NCI-H2171 treated with DMSO at 0.1 percent for 48 hours (cell line): ENCODE measurements at regions not wholly inside any gene's neighbourhood (a gene's known extent, or its start where the extent isn't known, plus 50 kb on each side); places are given as distances from the start of the nearest gene placed in this dataset.
"Not testable (repeated sequence)": the region's sequence is repeated elsewhere in the genome, so short reads cannot be mapped to it uniquely, and the experiment has no call there.

Source experiments
- DNase-seq: peaks from one replicate; lab custom pipeline; 2025; lab: John Stamatoyannopoulos, UW

DNA sequence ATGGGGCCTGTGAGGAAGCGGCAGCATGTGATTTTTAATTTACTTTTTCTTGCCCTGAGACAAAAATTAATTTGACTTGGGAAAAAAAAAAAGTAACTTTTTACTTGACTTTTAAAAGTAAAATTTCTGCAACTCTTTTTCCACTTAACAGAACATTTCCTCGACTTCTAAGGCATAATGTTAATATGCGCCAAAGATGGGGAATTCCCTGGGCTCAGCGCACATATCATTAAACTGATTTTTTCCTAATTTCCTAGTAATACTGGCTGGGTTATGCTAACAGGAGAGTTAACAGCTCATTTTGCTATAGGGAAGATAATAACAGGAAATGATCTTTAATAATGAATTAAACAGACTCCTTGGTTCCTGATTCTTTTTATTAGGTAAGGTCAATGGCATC is 120.6 kb upstream of the CDH5 start:
- DNase-seq = no peak

DNA sequence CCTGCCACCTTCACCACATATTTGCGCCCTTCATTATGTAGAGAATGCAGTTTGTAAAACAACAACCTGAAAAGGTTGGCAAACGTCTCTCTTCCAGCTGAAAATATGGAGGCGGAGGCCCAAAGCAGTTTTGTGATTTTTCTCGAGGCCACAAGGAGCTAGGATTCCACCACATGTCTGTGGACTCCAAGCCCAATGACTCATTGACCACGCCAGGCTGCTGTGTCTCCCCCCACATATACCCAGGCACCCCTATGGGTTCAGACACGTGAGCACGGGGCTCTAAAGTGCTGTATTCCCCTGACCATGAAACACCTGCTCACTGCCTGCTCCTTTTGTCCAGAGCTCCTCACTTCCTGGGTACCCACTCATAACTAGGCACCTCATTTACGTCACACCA is 121.4 kb upstream of the CDH5 start:
- DNase-seq = no peak

DNA sequence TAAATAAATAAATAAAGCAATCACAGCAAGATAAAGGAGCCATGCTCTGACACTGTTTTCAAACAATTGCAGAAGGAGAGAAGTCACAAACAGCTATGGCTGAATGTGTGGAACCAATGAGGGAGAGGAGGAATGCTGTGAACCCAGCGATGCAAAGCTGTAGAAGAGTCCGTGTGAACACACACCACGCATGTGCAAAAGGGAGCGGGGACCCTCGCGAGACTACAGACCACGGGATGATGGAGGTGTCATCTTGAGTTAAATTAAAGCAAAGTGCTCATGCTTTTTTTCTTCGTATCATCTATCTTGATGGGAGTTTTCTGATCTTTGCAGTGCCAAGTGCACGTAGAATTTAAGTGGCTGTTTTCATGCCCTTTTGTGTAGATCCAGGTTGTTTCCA is 123.8 kb upstream of the CDH5 start:
- DNase-seq = no peak

DNA sequence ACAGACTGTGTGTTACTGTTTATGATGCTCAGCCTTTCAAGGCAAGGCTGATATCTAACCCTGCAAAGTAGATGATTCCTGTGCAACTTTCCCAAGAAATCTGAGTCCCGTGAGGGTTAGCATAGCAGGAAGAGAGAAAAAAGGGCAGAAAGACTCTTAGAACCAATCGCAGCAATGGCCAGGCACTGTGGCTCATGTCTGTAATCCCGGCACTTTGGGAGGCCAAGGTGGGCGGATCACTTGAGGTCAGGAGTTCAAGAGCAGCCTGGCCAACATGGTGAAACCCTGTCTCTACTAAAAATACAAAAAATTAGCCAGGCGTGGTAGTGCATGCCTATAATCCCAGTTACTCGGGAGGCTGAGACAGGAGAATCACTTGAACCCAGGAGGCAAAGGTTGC is 124.3 kb upstream of the CDH5 start:
- not testable (repeated sequence) for DNase-seq

DNA sequence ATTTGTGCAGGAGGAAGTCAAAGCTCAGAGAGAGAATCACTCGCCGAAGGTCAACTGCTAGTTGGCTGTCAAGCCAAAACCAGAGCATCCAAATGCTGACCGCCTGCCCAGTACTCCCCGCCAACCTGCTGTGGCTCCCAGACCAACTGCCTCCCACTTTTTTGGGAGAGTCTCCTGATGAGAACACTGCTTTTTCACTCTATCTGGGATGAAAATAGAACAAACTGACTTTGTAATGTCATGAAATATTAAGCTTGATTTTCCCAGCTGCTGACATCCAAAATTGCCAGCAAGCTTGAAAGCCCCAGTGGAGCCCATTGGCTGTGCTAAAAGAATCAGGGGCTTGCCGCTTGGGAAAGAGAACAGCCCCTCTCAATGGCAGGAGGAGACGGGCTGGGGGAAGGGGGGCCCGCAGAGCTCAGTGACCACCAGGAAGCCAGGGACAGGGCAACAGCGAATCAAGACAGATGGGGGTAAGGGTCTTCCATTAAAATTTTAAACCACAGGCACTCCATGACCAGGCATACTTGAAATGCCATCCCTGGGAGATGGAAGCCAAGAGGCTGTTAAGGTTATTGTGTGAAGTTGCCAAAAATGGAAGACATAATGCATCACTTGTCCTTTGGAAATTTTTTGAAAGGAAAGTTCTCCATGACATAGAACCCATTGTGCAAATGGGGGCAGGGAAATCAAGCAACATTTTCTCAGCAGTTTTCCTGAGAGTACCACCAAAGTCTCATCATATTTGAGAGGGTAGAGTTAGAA is 125.7 kb upstream of the CDH5 start:
- no peak for DNase-seq

DNA sequence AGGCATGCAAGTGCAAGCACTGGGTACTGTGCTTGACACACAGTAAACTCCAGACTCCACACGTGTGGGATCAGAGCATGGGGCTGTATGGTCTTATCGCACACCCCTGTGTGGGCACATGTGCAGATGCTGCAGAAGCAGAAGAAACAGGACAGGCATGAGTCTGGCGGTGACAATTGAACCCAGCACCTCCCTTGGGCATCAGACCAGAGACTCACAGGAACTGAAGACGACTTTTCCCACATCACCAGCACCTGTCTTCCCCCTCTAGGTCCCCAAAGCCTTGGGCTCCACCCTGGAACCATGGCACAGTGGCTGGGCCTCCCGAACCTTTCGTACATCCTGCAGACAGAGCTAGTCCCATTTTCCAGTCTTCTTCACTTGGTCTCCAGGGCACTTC is 126.4 kb upstream of the CDH5 start:
- no peak for DNase-seq

DNA sequence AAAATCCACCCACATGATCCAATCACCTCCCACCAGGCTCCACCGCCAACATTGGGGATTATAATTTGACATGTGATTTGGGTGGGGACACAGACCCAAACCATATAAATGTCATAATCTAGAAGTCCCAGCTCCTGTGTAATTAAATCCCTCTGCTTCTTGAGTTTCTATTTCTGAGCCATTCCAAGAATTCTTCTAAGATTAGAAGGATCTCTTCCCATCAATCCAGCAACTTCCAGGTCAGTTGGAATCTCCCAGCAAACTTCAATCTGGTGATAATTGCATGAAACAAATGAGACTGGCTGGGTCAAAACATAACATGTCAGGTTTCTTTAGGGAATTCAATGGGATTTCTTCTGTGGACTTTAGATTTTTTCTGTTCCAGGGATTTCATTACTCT is 127.8 kb upstream of the CDH5 start:
- no peak for DNase-seq

DNA sequence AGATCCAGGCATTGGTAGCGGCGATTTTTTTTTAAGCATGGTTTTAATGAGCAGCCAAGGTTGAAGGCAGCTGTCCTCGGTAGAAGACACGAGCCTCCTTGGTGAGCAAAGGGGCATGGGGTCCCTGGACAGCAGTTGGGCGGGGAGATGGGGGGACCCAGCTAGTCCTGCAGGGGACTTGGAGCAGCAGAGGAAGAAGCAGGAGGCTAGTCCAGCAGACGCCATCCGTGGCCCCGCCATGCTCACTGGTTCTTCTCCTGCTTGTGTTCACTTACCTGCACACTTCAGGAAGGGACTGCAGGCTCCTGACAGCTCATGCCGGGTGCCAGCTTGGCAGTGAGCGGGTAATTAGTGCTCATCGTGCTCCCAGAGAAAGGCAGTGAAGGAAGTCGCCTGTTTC is 130.2 kb upstream of the CDH5 start:
- no peak for DNase-seq

DNA sequence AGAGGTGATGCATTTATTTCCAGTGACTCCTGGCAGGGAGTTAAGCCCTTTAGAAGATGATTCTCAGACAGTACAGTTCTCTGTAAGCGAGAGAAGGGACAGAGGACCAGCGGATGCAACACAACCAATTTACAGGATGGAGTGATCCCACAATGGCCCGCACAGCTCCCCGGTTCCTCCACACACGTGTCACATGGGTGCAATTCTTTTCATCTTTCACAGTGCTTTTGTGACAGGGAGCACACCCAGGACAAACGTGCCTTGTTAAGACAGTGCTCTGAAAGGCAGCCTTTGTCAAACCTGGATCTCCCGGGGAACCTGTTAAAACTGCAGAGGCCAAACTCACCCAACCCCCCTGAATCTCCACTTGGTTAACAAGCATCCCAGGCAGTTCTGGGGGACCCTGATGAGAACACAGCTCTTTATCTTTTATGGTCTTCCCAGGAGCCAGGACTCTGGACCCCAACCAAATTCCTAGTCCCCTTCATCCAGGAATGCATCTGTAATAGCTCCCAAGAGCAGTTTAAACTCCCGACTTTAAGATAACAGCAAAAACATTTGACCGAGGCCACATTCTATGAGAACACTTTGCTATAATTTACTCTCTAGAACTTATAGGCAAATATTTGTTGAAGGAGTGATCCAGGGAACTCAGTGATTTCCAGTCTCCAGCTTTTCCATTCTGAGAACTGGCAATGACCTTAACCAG is 134.9 kb upstream of the CDH5 start:
- no peak for DNase-seq

DNA sequence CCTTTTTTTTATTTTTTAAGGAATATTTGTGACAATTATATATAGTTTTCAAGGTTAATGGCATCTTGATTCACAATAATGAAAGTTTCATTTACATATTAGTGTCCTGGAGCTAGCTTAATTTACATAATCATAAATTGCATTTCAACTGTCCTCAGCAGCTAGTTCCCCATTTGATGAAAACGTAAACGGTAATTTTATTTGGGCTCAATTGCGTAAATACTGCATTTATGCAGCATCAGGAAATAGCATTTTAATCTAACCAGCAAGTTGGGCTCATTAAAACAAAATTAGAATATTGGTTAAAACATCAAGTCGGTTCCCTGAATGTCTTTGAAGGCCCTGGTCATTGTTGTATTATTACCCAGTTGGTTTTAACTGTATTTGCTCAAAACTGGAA is 136.8 kb upstream of the CDH5 start:
- no peak for DNase-seq

DNA sequence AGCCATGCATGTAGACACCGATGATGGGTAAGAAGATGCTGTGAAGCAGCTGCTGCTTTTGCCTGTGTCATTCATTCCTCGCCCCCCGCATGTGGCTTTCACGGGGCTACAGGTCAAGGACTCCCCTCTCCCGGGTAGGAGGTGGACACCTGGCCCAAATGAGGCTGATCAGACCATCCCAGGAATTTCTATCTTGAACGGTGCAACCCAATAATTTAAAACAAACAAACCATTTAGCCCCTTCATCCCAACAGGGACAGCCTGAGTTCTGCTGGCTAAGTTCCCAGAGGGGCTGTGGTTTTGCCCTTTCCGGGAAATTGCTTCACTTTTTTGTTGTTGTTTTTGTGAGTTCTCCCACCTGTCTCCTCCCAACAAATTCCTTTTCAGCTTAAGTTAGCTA is 137.7 kb upstream of the CDH5 start:
- DNase-seq = no peak

DNA sequence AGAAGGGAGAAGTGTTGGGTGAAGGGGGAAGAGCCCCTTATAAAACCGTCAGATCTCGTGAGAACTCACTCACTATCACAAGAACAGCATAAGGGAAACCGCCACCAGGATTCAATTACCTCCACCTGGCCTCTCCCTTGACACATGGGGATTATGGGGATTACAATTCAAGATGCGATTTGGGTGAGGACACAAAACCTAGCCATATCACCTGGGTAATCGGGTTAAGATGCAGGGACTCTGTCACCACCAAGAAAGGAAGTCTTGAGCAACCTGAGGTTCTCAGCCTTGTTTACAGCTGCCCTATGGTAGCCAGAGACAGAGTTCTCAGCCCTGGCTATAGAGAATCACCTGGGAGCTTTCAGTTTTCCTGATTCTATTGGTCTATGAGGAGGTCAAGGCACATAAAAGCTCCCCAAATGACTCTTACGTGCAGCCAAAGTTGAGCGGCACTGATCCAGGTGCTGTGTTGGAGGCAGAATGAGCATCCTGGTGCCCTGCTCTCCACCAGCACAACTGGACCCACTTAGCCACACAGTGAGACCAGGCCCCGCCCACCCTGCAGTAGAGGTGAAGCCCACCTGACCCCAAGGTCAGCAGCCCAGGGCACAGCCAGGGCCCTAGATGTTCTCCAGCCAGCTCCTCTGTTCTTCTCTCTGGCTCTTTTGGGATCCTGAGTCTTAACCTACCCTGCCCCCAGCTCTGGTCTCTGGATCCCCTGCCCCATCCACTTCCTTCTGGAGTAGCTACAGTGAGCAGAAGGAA is 138.5 kb upstream of the CDH5 start:
- no peak for DNase-seq

DNA sequence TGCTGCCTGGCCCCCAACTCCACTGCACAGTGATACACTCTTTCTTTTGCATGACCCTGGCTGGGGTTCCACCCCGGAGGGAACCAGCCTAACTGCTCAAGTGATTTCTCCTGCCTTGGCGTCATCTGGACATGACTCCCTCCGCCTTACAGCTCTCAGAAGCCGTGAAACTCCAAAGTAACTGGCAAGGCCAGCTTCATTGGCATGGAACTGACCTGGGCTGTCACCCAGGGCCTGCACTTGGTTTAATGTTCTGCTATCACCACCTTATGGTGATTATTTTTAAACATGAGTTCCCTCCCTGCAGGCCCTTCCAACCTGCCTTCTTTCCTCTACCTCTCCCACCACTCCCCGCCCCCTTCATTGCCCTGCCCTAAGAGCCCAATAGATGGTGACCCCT is 139.7 kb upstream of the CDH5 start:
- no peak for DNase-seq

DNA sequence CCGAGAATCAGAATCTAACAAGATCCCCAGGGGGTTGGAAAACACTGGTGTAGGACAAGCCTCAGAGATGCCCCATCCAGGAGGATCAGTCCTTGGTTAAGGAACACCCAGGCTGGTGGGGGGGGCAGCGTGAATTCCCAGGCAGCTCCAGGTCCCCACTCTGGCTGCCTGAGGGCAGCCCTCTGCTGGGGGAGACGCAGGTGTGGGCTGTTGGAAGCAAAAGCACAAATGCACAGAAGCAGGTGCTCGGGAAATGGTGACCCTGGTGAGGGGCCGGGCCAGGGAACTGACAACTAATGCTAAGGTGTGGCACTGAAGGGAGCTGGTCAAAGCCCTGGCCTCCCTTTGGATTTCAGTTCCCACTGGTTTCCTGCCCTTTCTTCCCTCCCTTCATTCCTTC is 140.8 kb upstream of the CDH5 start:
- no peak for DNase-seq

DNA sequence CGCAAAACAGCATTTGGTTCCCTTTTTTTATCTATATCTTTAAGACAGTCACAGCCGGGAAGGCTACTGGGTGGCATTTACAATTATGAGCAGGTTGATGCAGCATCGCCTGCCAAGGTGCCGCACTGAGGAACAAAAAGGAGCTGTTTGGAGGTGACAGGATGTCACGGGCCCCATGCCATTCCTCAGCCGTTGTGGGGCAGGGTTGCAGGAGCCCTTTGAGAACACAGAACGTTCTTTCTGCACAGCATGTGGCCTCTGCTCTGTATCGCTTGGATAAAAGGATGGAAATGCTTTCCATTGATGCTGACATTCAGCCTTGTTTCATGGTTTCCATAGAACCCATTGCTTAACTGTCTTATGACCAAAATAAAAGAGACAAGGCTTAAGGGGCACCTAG is 141.9 kb upstream of the CDH5 start:
- no peak for DNase-seq

DNA sequence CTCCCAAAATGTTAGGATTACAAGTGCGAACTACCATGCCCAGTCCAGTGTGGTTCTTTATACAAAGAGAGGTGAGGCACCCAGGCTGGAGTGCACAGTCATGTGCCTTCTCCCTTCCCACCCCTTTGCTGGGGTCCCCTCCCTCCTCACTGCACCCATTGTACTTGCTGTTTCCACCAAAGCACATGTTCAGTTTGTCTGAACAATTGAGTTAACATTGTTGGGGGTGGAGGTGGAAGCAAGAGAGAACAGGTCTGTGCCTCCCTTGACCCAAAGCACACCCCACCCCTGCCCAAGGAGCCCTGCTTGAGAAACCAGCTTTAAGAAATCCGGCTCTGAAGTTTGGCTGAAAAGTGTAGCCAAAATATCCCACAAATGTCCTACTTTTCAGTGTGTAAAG is 142.3 kb upstream of the CDH5 start:
- DNase-seq = no peak

DNA sequence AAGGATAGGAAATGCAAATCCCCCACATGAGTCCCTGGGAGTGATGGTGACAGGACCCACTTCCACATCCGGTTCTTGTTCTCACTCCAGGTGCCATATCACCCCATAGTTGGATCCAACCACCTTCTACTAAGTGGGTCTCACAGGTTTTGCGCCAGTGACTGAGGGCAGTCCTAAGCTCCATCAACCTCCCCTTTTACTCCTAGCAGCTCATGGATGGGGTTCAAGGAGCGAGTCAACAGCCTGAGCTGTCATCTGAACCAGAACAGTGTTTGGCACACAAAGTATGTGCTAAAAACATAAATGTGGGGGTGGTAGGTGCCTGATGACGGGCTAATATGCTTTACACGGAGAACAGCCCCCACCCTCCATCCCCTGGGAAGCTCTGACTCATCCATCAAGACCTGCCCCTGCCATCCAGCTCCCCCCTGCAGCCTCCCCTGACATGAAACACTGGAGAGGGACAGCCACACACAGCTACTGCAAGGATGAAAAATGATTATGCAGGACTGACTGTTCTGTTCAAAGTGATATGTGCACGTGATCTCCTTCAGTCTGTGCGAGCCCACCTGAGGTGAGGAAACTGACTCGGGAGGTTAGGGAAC is 143.2 kb upstream of the CDH5 start:
- no peak for DNase-seq

DNA sequence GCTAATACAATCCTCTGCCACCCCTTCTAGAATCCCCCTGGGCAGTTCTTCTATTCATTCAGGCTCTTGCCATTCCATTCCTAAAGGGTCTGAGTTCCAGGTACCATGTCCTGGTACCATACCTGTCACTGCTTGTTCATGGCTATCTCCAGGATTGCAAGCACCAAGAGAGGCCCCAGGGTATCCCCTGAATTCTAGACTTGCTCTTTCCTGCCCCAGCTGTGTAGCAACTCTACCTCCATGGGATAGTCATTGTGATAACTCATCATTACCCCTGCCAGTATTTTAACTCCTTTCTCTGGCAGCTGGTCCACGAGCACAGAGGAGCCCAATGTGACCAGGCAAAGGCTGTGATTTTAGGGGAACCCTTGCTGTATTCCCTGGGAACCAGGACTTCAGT is 143.7 kb upstream of the CDH5 start:
- DNase-seq = no peak

DNA sequence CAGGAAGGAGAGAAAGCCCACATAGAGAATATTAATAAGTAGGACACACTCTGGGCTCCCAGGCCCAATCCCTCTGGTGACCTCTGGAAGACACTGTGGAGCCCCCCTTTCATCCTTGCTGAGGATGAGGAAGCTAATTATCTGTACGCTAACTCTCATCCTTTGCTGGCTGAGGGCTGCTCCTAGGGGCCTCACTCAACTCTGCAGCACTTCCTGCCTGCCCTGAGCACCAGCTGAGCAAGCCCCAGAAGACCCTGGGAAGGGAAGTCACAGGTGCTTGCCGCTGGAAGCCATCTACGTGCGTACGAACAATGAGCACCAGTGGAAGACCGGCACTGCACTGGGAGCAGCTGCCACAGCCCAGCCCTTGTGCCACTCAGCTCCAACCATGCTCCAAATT is 145.8 kb upstream of the CDH5 start:
- DNase-seq = no peak

DNA sequence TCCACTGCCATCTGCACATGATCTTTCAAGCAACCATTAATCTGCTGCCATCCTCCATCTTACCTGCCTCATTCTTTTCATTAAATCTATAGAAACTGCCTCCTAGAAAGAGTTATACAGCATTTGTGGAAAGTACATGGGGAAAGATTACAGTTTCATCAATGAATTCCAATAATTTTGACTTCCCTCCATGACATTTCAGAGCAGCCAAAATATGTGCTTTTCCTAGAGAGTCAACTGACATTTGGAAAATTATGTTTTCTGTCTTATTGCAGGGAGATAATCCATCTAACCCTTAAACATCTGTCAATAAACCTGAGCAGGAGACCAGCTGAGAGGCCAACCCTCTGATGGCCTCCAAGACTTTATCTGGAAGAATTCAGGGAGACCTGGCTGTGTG is 147.0 kb upstream of the CDH5 start:
- no peak for DNase-seq

DNA sequence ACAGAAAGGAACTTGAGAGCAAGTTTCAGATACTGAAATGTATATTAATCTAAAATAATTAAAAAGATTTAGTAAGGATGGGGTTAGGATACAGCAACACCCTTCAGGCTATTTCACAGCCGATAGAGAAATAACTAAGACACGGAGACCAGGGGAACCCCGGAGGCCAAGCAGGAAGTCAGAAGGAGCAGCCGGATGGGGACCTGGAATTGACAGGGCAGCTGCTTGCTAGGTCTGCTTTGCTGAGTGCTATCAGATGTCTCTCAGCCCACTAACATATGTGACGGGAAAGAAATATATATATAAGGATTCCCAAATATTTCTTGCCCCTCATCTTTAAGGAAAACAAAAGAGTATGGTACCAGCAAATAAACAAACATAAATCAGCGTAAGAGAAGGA is 154.1 kb upstream of the CDH5 start:
- no peak for DNase-seq

DNA sequence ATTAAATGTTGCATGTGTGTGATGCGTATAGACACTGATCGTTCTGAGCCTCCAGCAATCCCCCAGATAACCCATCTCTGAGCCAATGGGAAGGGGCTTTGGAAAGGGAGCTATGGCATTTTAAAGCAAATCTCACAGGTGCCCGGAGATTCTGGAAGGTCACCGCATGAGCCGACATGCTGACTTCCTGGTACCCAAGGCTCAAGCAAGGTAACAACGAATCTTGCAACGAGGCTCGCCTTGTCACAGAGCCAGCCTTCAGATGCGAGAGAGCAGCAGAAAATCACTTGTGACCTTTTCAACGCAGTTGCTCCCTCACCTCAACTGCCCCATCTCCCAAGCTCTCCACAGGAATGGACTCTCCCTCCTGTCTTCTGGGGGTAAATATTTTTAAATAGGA is 154.8 kb upstream of the CDH5 start:
- no peak for DNase-seq

DNA sequence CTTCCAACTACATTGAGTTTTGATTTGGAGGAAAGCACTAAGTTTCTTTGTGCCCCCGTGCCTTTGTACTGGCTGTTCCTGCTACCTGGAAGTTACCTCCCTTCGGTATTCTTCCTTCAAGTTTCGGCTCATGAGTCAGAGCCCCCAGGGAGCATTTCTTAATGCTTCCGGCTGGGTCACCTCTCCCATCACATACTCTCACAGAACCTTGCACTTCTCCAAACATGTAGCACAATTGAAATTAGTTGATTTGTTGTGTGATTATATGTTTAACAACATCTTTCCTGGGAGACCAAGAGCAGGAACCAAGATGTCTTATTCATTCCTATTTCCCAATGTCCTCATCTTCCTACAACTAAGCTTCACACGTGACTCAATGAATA is 158.6 kb upstream of the CDH5 start:
- no peak for DNase-seq
